ENCODE measurements at regions not wholly inside any gene's neighbourhood (a gene's known extent, or its start where the extent isn't known, plus 50 kb on each side); places are given as distances from the start of the nearest gene placed in this dataset.

GRCh38 chr19:29022165-29022564 lies 190.8 kb downstream of the UQCRFS1 start:
- no peak overlapping the region for H3K4me3 ChIP-seq
- H3K4me1 ChIP-seq = no peaks in the 10 kb centered on the region
- no peak for TF ChIP-seq CTCF (IDR thresholded peaks at IDR 0.05)
- H3K36me3 ChIP-seq = no peaks in the 10 kb centered on the region
- no peak for DNase-seq
- H3K27ac ChIP-seq = no peak overlapping the region
- no peak for ATAC-seq
- H3K27me3 ChIP-seq = no peaks in the 10 kb centered on the region
- intact Hi-C loops (cut with DNase I) = no loop called here
- no peaks in the 10 kb centered on the region for H3K9me3 ChIP-seq

GRCh38 chr19:29021232-29021916 lies 191.6 kb downstream of the UQCRFS1 start:
- intact Hi-C loops (cut with DNase I) = no loop called here
- no peaks in the 10 kb centered on the region for H3K36me3 ChIP-seq
- H3K4me3 ChIP-seq = no peak overlapping the region
- H3K4me1 ChIP-seq = no peaks in the 10 kb centered on the region
- no peak for DNase-seq
- no peaks in the 10 kb centered on the region for H3K9me3 ChIP-seq
- no peak for TF ChIP-seq CTCF (IDR thresholded peaks at IDR 0.05)
- H3K27me3 ChIP-seq = no peaks in the 10 kb centered on the region
- H3K27ac ChIP-seq = no peak overlapping the region
- no peak for ATAC-seq

- intact Hi-C loops (cut with DNase I) = no loop called here
- DNase-seq = no peak
- H3K36me3 ChIP-seq = no peaks in the 10 kb centered on the region
- H3K4me1 ChIP-seq = no peaks in the 10 kb centered on the region
- no peak overlapping the region for H3K27ac ChIP-seq
- no peaks in the 10 kb centered on the region for H3K27me3 ChIP-seq
- no peak for ATAC-seq
- H3K4me3 ChIP-seq = no peak overlapping the region
- no peak for TF ChIP-seq CTCF (IDR thresholded peaks at IDR 0.05)
- H3K9me3 ChIP-seq = no peaks in the 10 kb centered on the region
Observed at GRCh38 chr19:29019403-29019802, 193.5 kb downstream of the UQCRFS1 start.

GRCh38 chr19:29018542-29018941 lies 194.4 kb downstream of the UQCRFS1 start:
- no peaks in the 10 kb centered on the region for H3K27me3 ChIP-seq
- DNase-seq = no peak
- TF ChIP-seq CTCF (IDR thresholded peaks at IDR 0.05) = no peak
- no peak overlapping the region for H3K4me3 ChIP-seq
- no peaks in the 10 kb centered on the region for H3K36me3 ChIP-seq
- H3K9me3 ChIP-seq = no peaks in the 10 kb centered on the region
- H3K27ac ChIP-seq = no peak overlapping the region
- H3K4me1 ChIP-seq = no peaks in the 10 kb centered on the region
- intact Hi-C loops (cut with DNase I) = no loop called here
- ATAC-seq = no peak

GRCh38 chr19:29017788-29018187 lies 195.2 kb downstream of the UQCRFS1 start:
- H3K27me3 ChIP-seq = no peaks in the 10 kb centered on the region
- H3K4me1 ChIP-seq = no peaks in the 10 kb centered on the region
- DNase-seq = no peak
- H3K4me3 ChIP-seq = no peak overlapping the region
- no peaks in the 10 kb centered on the region for H3K9me3 ChIP-seq
- H3K36me3 ChIP-seq = no peaks in the 10 kb centered on the region
- TF ChIP-seq CTCF (IDR thresholded peaks at IDR 0.05) = no peak
- no peak for ATAC-seq
- intact Hi-C loops (cut with DNase I) = no loop called here
- H3K27ac ChIP-seq = no peak overlapping the region

All from upper lobe of right lung (tissue), 1 donor.